ENCODE measurements at regions not wholly inside any gene's neighbourhood (a gene's known extent, or its start where the extent isn't known, plus 50 kb on each side); places are given as distances from the start of the nearest gene placed in this dataset.

GRCh38 chr15:67013696-67014095 is 51.7 kb upstream of the SMAD3 start (continued):
- no peak for TF ChIP-seq ATF2 (CRISPR knock-in tag; IDR thresholded peaks at IDR 0.05; ENCODE audit: borderline replicate concordance, low read depth)
- no peak for TF ChIP-seq JAZF1 (CRISPR knock-in tag; IDR thresholded peaks at IDR 0.05)
- TF ChIP-seq SOX15 (CRISPR knock-in tag; IDR thresholded peaks at IDR 0.05) = no peak
- no peak for TF ChIP-seq ERG (CRISPR knock-in tag; IDR thresholded peaks at IDR 0.05)
- TF ChIP-seq MYBL2 (CRISPR knock-in tag; IDR thresholded peaks at IDR 0.05) = no peak
- TF ChIP-seq FOXP4 (CRISPR knock-in tag; IDR thresholded peaks at IDR 0.05) = no peak
- no peak for TF ChIP-seq CDX4 (CRISPR knock-in tag; IDR thresholded peaks at IDR 0.05; ENCODE audit: borderline replicate concordance)
- no peak for TF ChIP-seq ZNF396 (CRISPR knock-in tag; IDR thresholded peaks at IDR 0.05; ENCODE audit: borderline replicate concordance)
- TF ChIP-seq ZNF263 (CRISPR knock-in tag; IDR thresholded peaks at IDR 0.05; ENCODE audit: low read depth) = no peak
- TF ChIP-seq TP53 (CRISPR knock-in tag; IDR thresholded peaks at IDR 0.05) = no peak
- no peak for TF ChIP-seq E2F5 (CRISPR knock-in tag; IDR thresholded peaks at IDR 0.05)
